GM19025 (cell line): ENCODE measurements at regions not wholly inside any gene's neighbourhood (a gene's known extent, or its start where the extent isn't known, plus 50 kb on each side); places are given as distances from the start of the nearest gene placed in this dataset.

ENCODE experiments used
- ATAC-seq: cut with Tn5 transposase; IDR thresholded peaks from one replicate; pipeline ENCODE4 v1.9.1; 2021; ENCODE audit warnings: mild to moderate bottlenecking, low read depth, moderate library complexity; ENCODE audit not compliant: unreplicated experiment

DNA sequence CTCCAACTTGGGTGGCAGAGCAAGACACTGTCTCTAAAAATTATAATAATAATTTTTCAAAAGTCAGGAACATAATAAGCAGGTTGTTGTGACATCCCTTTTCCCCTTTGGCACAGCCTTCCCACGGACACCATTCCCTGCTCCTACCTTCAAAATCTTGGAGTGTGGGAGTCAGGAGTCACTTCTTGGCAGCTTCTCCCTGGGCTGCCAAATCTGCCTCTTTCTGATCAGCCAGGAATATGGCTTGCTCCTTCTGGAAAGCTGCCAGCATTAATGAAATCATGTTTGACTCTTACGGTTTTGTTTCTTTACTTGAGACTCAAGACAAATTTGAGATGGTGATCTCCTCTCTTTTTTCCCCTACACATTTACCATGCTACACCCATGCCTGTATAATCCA lies 391.4 kb upstream of the SYT1 start:
- no peak for ATAC-seq

DNA sequence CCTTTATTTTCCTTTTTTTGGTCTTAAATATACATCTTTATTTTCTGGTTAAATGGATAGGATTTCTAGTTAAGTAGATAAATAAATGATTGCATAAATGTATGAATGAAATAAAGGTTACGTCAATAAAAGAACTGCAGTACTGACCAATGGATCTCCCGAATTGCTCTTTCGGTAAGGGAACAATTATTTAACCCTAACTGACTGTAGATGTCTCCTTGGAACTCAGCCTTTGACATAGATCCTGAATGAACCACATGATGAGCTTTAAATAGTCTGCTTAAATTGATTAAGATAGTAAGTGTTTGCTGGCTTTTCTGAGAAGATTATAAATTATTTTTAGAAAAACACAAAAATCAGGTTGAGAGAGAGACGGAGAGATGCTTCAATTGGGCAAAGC lies 391.0 kb upstream of the SYT1 start:
- ATAC-seq, result no peak

DNA sequence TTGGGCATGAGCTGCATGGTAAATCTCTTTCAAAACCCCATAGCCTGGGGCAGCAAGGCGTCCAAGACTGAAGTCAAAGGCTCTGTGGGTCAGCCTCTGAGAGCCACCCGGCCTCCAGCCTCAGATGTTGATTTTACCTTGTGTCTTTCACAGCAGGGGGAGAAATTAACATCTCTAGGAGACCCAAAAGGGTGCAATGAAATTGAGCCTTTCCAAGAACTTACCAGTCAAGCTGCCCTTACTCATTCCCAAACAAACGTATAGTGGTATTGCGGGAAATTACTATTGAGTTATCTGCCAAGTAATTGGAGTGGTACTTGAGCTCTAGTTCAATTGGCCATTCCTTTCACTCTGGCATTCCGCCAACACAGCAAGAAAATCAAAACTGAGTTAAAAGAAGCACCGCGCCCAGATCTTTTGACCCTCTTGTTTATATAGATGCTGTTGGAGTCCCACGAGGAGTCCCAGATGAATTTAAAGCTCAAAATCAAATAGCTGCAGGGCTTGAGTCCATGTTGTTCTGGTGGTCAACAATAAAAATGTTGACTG lies 380.7 kb upstream of the SYT1 start:
- ATAC-seq, result no peak

DNA sequence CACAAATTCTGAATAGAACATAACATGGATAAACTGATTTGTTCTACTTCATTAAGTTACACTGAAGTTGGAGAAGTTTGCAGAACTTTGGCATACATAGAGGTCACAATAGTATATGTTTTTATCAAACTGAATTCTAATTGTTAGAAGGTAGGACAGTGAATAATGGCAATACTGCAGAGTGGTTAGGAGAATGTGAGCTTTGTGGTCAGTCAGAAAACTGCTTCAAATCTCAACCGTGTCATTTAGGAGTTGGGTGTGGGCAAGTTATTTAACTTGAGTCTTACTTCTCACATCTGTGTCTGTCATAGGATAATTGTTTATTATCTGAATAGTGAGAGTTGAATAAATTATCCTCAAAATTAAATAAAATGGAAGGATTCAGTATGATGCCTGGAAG lies 374.6 kb upstream of the SYT1 start:
- ATAC-seq, result no peak

DNA sequence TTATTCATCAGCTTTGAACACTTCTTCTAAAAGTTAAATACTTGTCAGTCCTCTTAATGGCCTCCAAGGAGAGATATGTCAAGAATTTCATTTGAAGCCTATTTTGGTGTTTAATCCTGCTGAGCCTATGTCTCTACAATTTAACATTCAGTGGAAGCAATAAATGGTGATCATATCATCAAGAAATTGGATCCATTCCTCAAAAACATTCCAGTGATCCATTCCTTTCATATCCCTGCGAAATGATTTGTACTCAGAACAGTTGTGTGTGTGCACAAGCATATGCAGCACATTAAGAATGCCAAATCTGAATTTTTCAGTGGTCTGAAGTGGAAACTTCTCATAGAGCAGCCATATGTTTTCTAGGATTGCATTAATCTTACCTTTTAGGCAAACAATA lies 373.7 kb upstream of the SYT1 start:
- no peak for ATAC-seq

DNA sequence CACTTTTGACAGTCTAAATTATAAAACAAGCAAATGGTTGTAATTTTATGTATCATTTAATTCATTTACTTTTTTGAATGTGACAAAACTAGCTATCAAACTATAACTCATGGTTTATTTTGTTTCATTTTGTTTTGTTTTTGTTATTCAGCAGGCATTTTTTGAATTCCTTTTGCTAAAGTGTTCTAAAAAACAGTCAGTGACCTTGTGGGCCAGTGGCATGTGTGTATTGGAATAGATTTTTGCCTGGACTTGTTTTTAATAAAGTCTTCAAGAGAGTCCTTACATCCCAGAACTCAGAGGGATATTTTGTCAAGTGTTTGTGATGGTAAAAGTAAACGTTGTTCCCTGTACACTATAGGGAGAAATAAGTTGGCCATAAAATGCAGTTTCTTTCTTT lies 369.7 kb upstream of the SYT1 start:
- no peak for ATAC-seq

DNA sequence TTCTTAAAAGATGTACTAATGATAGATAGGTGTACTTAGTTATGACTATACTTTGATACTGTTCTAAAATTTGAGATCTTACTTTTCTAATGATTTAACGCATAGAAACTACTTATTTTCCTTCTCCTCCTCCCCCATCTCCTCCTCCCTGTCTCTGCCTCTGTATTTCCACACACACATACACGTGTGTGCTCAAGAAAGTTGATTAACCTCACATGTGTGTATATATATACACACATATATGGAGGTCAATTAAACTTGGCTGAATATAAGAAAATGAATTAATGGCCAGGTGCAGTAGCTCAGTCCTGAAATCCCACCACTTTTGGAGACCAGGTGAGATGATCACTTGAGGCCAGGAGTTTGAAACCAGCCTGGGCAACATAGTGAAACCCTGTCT lies 362.7 kb upstream of the SYT1 start:
- ATAC-seq, result no peak

DNA sequence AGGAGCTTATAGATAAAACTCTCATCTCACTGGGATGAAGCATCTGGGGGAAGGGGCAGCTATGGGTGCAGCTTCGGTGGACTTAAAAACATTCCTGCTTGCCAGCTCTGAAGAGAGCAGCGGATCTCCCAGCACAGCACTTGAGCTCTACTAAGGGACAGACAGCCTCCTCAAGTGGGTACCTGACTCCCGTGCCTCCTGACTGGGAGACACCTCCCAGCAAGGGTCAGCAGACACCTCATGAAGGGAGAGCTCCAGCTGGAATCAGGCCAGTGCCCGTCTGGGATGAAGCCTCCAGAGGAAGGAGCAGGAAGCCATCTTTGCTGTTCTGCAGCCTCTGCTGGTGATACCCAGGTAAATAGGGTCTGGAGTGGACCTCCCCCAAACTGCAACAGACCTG lies 345.2 kb upstream of the SYT1 start:
- ATAC-seq, result no peak

DNA sequence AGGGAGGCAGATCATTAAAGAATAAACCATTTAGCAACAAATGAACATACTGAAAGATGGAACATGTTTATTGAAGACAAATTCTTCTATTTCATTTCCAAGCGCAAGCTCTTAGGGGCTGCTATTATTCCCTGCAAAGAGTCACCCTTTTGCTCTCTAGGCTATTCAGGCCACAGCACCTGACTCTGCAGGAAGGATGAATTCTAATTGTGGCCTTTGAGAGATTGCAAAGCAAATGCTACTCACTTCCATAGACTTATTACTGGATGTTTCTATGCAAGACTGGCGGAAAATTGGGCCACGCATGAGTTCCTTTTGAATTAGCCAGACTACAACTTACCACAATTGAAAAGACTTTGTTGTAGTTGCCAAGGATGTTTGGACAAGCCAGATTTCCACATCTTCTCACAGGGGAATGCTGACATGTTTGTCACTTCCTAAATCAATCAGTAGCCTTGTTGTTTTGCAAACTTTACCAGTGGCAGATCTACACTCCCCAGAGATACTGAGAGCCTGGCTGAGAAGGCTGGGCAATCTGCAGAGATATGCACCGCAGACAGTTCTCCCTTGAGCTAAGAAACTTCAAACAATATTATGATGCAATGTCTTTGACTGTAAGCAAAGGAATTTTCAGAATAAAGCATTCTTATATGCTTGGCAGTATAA lies 334.3 kb upstream of the SYT1 start:
- no peak for ATAC-seq

DNA sequence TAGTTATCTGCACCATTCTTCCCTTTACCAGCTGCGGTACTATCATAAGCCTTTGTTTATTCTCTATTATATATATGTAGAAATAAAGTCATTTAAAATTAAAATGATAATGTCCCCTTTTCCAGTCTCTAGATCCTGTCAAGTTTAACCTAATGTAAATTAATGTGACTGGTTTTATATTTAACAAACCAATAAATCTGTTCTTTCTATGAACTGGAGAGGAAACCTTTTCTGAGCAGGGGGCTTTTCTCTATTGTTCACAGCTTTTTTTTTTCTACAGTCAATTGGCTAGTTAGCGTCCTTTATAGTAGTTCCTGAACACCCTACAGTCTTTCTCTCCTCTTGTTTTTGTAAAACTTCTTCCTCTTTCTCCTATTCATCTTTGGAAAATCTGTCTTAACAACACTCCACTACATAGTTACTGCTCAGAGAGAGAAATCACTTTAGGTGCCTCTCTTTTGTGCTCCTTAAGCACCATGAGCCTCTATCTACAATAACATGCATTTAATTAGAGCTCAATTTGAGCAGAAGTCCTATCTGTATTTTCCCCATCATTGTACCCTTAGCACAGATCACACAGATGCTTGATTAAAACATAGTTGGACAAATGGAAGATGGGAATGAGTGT lies 332.6 kb upstream of the SYT1 start:
- ATAC-seq, result no peak

DNA sequence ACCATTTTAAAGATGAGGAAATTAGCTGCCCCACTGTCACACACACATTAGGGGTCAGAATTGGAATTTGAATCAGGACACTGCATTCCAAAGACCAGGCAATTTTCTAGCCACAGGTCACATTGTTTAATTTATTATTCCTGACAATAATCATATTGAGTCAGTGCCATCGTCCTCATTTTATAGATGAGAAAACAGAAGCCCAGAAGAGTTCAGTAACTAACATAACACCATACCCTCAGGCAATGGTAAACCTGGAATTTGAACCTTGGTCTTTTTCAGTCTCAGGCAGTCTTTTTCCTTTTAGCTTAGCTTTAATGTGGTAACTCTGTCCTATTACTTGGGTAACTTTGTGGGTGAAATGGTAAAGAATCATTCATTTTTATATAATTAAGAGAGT lies 330.3 kb upstream of the SYT1 start:
- ATAC-seq, result no peak

DNA sequence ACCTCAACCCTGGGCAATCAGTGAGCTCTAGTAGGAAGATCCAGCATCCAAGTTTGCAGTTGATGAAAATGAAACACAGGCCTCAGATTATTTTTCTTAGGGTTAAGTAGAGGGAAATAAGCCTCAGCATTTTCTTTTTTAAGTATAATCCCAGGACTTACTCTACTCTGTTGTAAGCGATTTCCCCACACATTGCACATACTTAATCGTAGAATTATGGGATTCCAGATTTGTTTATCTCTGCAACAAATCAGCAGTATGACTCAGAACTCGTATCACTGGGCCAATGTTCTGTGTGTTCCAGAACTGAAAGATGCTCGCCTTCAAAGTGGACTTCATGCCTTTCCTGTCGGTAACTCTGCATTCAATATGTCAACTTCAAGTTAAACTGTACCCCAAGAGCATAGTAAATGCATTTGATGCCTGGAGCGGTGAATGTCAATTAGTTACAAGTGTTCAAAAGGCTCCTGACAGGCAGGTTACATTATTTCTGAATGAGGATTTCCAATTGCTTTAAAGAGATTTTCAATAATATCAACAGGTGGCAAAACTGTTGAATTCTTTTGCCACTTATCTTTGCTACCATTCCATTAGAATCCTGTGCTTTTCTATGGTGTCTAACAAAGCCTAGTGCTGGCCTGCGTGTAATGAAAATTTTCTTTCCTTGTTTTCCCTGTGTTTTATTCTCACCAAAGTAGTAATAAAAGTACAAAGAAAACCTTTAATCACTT lies 323.8 kb upstream of the SYT1 start:
- no peak for ATAC-seq

DNA sequence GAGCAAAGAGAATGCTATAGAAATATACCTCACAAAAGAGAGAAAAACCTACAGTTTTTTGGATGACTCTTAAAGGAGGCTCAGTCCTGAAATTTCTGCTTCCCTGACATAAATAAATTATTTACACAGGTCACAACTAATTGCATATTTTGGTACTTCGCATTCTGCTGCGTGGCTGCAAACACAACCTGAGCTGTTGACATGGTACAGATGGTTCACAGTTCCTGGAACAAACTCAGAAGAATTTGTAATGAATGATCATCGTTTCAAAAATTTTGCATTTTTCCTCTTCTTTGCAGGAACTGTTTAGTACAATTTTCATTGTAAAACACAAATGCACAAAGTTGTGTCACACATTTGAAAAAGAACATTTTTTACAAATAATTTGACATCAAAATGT lies 313.7 kb upstream of the SYT1 start:
- ATAC-seq, result no peak

DNA sequence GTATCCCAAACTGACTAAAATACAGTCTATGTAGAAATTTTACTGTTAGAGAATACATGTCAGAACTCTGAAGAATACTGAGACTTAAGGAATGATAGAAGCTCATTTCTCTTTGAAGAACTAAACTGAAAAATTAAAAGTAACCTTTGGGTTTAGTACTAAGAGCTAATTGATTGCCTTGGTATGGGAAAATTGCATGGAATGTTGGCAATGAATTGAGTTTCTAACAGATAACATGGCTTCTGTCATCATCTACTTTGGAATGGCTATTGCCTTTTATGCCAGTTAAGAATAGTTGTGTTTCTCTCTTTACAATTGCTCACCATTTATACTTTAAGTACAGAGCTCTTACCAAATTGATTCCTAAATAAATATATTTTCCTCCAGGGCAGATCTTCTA lies 308.8 kb upstream of the SYT1 start:
- no peak for ATAC-seq

DNA sequence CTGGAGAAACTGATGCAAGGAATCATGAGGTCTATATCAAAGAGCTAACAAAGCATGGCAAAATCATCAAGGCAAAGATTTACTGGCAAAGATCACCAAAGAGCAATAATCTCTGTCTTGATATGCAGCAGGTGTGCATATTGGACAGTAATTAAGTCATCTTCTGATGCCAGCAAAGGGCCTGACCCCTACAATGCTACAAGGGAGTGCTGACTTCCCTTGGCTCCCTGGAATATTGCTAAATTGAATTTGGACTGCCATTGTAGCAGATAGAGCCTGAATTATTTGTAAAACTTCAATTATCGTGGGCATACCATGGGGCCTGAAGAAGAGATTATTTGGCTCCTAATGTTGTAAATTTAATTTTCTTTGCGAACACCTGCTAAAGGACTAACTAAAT lies 307.9 kb upstream of the SYT1 start:
- no peak for ATAC-seq

DNA sequence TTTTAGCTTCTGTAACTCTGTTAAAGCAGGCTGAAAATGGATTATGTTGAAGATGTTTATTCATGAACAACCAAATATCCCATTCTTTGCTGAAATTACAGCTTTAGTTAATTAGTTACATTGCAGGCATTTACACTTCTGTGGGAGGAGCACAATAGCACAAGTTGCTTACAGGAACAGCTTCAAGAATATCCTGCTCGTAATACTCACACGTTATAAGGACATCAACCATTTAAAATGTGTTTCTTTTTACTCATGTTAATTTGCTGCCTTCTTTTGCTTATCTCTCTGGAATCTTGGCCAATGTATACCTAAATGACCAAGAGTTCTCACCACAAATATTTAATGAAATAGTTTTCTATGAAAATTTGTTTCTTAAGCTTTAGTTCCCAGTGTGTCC lies 305.2 kb upstream of the SYT1 start:
- no peak for ATAC-seq

DNA sequence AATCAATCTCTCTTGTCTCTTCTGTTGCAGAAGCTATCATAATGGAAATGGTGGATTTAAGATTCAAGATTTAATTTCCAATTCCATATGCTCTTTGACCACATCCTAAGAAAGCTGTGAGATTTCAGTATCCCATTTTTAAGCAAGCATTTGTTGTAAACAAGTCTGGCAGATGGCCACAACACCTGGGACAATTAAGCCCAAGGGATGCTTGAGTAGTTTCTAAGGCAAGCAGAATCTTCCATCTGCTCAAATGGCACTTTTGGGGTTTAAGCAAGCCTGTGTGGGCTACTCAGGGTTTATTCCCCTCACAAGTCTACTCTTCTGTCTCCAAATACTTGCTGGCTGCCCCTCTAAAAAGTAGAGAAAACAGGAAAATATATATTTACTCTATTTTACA lies 304.7 kb upstream of the SYT1 start:
- no peak for ATAC-seq

DNA sequence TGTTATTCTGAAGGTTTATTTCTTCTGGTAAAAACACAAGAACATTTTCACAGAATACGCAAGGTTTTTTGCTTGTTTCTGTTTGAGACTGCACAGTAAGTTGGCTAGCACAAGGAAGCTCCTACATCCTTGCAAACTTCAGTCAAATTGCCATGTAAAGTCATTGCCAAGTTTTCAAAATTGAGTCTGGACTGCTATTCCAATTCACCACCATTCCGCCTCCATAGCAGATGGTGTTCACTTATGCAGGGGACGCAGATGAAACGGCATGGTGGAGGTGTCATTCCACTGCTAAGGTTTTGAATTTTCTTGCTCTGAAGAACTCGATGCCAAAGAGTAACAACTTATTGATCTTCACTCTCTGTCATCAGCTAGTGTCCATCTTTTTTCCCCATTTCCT lies 303.9 kb upstream of the SYT1 start:
- ATAC-seq, result no peak

DNA sequence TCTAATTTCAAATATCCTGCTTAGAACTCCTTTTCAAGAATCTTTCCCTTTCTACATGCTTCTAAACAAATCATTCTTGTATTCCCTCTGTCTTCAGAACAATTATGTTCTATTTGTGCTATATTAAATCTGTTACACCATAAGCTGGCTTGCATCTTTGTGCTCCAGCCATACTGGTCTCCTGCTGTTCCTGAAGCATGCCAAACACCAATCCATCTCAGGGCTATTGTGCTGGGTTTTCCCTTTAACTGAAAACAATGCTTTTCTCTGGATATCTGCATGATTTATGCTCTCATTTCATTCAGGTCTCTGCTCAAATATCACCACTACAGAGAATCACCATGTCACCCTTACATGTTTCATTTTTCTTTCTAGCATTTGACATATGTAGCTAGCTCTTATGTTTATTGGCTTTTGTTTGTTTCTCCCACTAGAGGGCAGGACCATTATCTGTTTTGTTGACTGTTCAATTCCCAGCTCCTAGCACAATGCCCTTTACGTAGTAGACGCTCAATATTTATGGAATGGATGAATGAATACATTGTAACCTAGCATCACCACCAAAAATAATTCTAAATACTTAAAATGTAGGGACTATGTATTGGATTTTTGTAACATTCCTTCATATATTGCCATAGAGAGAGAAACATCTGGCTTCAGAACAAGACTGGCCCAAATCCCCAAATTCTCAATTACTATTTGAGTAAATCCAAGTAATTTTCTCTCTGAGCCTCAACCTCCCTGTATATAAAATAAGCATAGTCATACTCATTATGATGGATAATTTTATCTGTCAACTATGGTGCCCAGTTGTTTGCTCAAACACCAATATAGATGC lies 302.0 kb upstream of the SYT1 start:
- ATAC-seq, result no peak

DNA sequence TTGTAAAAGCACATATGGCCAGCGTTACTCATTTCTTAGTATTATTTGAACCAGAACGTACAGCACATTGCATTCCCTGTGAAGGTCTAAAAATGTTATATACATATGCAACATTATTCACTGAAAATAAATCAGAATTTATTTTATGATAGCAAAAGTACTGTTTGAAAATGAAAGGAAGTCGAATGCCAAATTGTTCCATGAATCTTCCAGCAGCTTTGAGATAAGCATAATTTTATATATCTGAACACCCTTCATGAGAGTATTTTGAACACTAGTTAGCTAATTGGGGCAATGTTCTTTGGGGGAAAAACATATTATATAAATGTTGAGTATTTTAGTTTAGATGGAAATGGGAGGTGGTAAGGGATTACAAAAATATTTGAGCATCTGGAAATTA lies 300.7 kb upstream of the SYT1 start:
- ATAC-seq, result no peak

DNA sequence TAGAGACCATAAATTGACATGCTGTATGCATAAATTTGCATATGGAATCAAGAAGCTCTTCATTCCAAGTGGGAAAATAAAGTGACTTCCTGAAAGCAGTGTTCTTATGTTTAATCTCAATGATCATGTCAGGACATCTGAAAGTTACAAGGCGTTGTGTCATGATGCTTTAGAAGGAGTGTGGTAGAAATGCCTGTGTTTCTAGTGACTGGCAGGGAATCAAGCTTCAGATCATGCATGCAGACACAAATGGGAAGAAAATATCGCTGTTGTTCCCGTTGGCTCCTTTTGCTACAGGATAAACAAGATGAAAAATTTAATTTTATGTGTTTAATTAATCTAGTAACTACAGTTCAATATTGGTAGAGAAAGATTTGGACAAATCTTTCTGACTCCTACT lies 298.1 kb upstream of the SYT1 start:
- no peak for ATAC-seq
